Prostate gland (tissue), 2 donors: ENCODE measurements at regions not wholly inside any gene's neighbourhood (a gene's known extent, or its start where the extent isn't known, plus 50 kb on each side); places are given as distances from the start of the nearest gene placed in this dataset.

Experiments used
- POLR2AphosphoS5 ChIP-seq: sonication (generic); formaldehyde crosslinking; IDR thresholded peaks from one replicate; pipeline ENCODE4 v1.6.1; 2017; ENCODE audit warnings: antibody characterized with exemption
- TF ChIP-seq, protein P1 (sequence below), 4 experiments: fragments of 200-600 bp in 2 of 4; fragments of 450-650 bp in 2 of 4; sonication (generic) in 2 of 4; IDR thresholded peaks; 1 replicate in 3 of 4; 2 replicates in 1 of 4; pipeline ENCODE4 v1.5.1; 2016 to 2019; ENCODE audit warnings: antibody characterized with exemption in 4 of 4, mild to moderate bottlenecking in 2 of 4, moderate library complexity in 2 of 4

DNA sequence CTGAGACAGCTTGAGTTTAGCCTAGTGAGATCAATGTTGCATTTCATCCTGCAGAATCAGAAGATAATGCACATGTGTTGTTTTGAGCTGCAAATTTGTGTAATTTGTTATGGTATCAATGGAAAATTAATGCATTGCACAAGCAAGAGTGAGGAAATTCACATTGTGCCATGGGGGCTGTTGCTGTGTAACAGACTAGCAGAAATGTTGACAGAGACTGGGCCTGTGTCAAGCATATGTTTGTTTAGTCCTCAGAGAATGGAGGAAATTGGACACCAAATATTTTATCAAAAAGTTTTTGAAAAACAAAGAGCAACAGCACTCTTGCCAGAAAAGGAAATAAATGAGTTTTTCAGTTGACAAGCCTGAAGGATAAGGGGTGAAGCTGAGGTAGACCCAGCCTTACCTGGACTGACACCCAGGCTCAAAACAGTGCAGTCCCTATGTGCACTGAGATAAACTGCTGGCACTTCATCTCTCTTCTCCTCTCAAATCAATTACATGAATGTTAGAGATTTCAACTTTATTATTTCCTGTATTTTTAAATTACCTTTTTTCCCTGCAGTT is 1150.0 kb downstream of the FSCB start:
- TF ChIP-seq, protein P1, sequence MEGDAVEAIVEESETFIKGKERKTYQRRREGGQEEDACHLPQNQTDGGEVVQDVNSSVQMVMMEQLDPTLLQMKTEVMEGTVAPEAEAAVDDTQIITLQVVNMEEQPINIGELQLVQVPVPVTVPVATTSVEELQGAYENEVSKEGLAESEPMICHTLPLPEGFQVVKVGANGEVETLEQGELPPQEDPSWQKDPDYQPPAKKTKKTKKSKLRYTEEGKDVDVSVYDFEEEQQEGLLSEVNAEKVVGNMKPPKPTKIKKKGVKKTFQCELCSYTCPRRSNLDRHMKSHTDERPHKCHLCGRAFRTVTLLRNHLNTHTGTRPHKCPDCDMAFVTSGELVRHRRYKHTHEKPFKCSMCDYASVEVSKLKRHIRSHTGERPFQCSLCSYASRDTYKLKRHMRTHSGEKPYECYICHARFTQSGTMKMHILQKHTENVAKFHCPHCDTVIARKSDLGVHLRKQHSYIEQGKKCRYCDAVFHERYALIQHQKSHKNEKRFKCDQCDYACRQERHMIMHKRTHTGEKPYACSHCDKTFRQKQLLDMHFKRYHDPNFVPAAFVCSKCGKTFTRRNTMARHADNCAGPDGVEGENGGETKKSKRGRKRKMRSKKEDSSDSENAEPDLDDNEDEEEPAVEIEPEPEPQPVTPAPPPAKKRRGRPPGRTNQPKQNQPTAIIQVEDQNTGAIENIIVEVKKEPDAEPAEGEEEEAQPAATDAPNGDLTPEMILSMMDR (IDR thresholded peaks at IDR 0.05) = no peak
- no peak for TF ChIP-seq POLR2AphosphoS5
